ENCODE measurements at regions not wholly inside any gene's neighbourhood (a gene's known extent, or its start where the extent isn't known, plus 50 kb on each side); places are given as distances from the start of the nearest gene placed in this dataset.

GRCh38 chr20:4352348-4352747 is 103.3 kb upstream of the ADRA1D start:
- TF ChIP-seq, protein P1, sequence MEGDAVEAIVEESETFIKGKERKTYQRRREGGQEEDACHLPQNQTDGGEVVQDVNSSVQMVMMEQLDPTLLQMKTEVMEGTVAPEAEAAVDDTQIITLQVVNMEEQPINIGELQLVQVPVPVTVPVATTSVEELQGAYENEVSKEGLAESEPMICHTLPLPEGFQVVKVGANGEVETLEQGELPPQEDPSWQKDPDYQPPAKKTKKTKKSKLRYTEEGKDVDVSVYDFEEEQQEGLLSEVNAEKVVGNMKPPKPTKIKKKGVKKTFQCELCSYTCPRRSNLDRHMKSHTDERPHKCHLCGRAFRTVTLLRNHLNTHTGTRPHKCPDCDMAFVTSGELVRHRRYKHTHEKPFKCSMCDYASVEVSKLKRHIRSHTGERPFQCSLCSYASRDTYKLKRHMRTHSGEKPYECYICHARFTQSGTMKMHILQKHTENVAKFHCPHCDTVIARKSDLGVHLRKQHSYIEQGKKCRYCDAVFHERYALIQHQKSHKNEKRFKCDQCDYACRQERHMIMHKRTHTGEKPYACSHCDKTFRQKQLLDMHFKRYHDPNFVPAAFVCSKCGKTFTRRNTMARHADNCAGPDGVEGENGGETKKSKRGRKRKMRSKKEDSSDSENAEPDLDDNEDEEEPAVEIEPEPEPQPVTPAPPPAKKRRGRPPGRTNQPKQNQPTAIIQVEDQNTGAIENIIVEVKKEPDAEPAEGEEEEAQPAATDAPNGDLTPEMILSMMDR (IDR thresholded peaks at IDR 0.05; ENCODE audit: borderline replicate concordance, insufficient read depth, low read depth, low read length) = no peak
- no peak overlapping the region for H3K4me3 ChIP-seq (ENCODE audit: low read depth, low read length)

DNA sequence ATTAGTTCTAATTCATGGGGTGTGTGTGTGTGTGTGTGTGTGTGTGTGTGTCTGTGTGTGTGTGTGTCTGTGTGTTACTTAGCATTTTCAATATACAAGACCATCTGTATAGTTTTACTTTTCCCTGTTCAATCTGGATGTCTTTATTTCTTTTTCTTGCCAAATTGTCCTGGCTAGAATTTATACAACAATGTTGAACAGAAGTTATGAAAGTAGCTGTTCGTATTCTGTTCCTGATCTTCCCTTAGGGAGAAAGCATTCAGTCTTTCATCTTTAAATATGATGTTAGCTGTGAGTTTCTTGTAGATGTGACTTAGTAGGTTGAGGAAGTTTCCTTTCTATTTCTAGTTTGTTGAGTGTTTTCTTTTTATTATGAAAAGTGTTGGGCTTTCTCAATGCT is 101.0 kb upstream of the ADRA1D start:
- TF ChIP-seq, protein P1 (IDR thresholded peaks at IDR 0.05; ENCODE audit: borderline replicate concordance, insufficient read depth, low read depth, low read length) = no peak
- H3K4me3 ChIP-seq (ENCODE audit: low read depth, low read length) = no peak overlapping the region

GRCh38 chr20:4344670-4345069 is 95.6 kb upstream of the ADRA1D start:
- no peak overlapping the region for H3K4me3 ChIP-seq (ENCODE audit: low read depth, low read length)
- TF ChIP-seq, protein P1 (IDR thresholded peaks at IDR 0.05; ENCODE audit: borderline replicate concordance, insufficient read depth, low read depth, low read length) = no peak

- no peak overlapping the region for H3K4me3 ChIP-seq (ENCODE audit: low read depth, low read length)
- TF ChIP-seq, protein P1 (IDR thresholded peaks at IDR 0.05; ENCODE audit: borderline replicate concordance, insufficient read depth, low read depth, low read length) = no peak
Observed at GRCh38 chr20:4342609-4343008, 93.5 kb upstream of the ADRA1D start.

DNA sequence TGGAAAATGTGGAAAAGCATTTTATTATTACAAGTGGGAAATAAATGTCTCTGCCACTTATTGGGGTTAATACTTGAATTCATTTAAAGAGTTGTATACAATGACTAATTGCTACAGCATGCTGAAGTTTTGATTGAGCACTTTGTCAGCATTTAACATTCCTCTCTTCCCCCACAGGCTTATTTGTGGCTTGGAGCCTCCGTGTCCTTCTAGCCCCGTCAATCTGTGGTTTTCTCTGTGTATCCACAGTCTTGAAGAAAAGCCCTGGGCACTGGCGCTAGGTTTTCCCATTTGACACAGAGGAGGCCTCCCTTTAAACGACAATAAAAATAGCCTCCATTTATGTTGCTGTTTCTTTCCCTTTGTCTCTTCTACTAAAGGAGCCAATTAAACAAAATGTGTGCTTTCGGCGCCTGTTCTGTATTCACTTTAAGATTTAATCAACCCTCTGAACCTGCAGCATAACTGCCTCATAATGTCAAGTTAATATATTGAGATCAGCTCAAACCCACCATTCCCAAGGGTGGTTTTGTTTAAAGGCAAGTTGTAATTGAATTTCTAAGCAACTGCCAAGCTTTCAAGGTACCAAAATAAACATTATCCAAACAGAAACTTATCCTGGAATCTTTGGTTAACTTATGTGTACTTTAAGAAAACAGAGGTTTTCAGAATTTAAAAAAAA is 92.9 kb upstream of the ADRA1D start:
- H3K4me3 ChIP-seq (ENCODE audit: low read depth, low read length) = no peak overlapping the region
- TF ChIP-seq, protein P1 (IDR thresholded peaks at IDR 0.05; ENCODE audit: borderline replicate concordance, insufficient read depth, low read depth, low read length) = no peak

- TF ChIP-seq, protein P1 (IDR thresholded peaks at IDR 0.05; ENCODE audit: borderline replicate concordance, insufficient read depth, low read depth, low read length) = no peak
- no peak overlapping the region for H3K4me3 ChIP-seq (ENCODE audit: low read depth, low read length)
Observed at GRCh38 chr20:4335722-4336121, 86.6 kb upstream of the ADRA1D start.

GRCh38 chr20:4332121-4332860 is 83.2 kb upstream of the ADRA1D start:
- no peak overlapping the region for H3K4me3 ChIP-seq (ENCODE audit: low read depth, low read length)
- TF ChIP-seq, protein P1 (IDR thresholded peaks at IDR 0.05; ENCODE audit: borderline replicate concordance, insufficient read depth, low read depth, low read length) = no peak
